Keratinocyte (primary cell): ENCODE measurements at regions not wholly inside any gene's neighbourhood (a gene's known extent, or its start where the extent isn't known, plus 50 kb on each side); places are given as distances from the start of the nearest gene placed in this dataset.

Experiments used
- DNase-seq: peaks from one replicate; pipeline ENCODE4 v3.0.0-alpha.2; 2011; ENCODE audit warnings: low read depth, missing footprints, low spot score
- FAIRE-seq: peaks from 2 replicates; lab custom pipeline; 2011; peaks lifted over from hg19 to GRCh38; lab: Jason Lieb, UNC
- H2AFZ ChIP-seq: 2 replicates; pipeline ENCODE4 v1.6.0; 2012; ENCODE audit warnings: low read length, control low read depth, inconsistent platforms; ENCODE audit not compliant: control insufficient read depth
- H3K27ac ChIP-seq: 2 replicates; pipeline ENCODE4 v1.5.1; 2011; ENCODE audit warnings: low read length; ENCODE audit not compliant: control insufficient read depth, insufficient read depth
- H3K27me3 ChIP-seq: 3 replicates; pipeline ENCODE4 v1.6.0; 2011; ENCODE audit warnings: low read length; ENCODE audit not compliant: control insufficient read depth, insufficient read depth; ENCODE audit errors: extremely low read depth
- H3K36me3 ChIP-seq, 2 experiments: 2 replicates in 1 of 2; 3 replicates in 1 of 2; pipeline ENCODE4 v1.5.1; 2011; ENCODE audit warnings: low read length in 2 of 2, mild to moderate bottlenecking in 1 of 2; ENCODE audit not compliant: control insufficient read depth in 2 of 2, insufficient read depth in 2 of 2; ENCODE audit errors: extremely low read depth in 1 of 2
- H3K4me1 ChIP-seq: 3 replicates; pipeline ENCODE4 v1.5.1; 2011; ENCODE audit warnings: low read length; ENCODE audit not compliant: control insufficient read depth, insufficient read depth; ENCODE audit errors: extremely low read depth
- H3K4me2 ChIP-seq: 3 replicates; pipeline ENCODE4 v1.6.0; 2011; ENCODE audit warnings: low read depth, low read length; ENCODE audit not compliant: control insufficient read depth, insufficient read depth; ENCODE audit errors: extremely low read depth
- H3K4me3 ChIP-seq, 3 experiments: fragments of 200-600 bp in 1 of 3; sonication (generic) in 1 of 3; 2 replicates in 2 of 3; 3 replicates in 1 of 3; pipeline ENCODE4 v1.5.1; 2011 to 2016; ENCODE audit warnings: low read length in 3 of 3, mild to moderate bottlenecking in 3 of 3, control low read depth in 2 of 3, inconsistent platforms in 1 of 3, low read depth in 1 of 3, mixed read lengths in 1 of 3, mixed run types in 1 of 3, moderate library complexity in 1 of 3; ENCODE audit not compliant: control insufficient read depth in 2 of 3, insufficient read depth in 2 of 3; ENCODE audit errors: extremely low read depth in 1 of 3
- H3K79me2 ChIP-seq: 2 replicates; pipeline ENCODE4 v1.6.0; 2012; ENCODE audit warnings: low read length; ENCODE audit not compliant: control insufficient read depth, insufficient read depth
- H3K9ac ChIP-seq: 3 replicates; pipeline ENCODE4 v1.6.0; 2011; ENCODE audit warnings: low read length; ENCODE audit not compliant: control insufficient read depth, insufficient read depth; ENCODE audit errors: extremely low read depth
- H3K9me1 ChIP-seq: 3 replicates; pipeline ENCODE4 v1.6.0; 2011; ENCODE audit warnings: low read length; ENCODE audit not compliant: control insufficient read depth, insufficient read depth; ENCODE audit errors: extremely low read depth
- H3K9me3 ChIP-seq: 2 replicates; pipeline ENCODE4 v1.5.1; 2012; ENCODE audit warnings: low read depth, low read length; ENCODE audit not compliant: control insufficient read depth
- H4K20me1 ChIP-seq: 3 replicates; pipeline ENCODE4 v1.6.0; 2011; ENCODE audit warnings: low read length; ENCODE audit not compliant: control insufficient read depth, insufficient read depth; ENCODE audit errors: extremely low read depth
- EZH2 ChIP-seq: IDR thresholded peaks from one replicate; pipeline ENCODE4 v1.6.1; 2012; ENCODE audit warnings: inconsistent platforms, mild to moderate bottlenecking, low read length, moderate library complexity
- dilution Hi-C: fragments of 300-500 bp; cut with MboI; formaldehyde crosslinking; loops from one replicate; pipeline ENCODE4 v1.7.0; 2020; ENCODE audit warnings: low sequenced_read_pairs; ENCODE audit not compliant: extremely low pct_ligation_motif_present
- TF ChIP-seq, protein P1 (sequence below), 3 experiments: IDR thresholded peaks in 1 of 3; conservative IDR thresholded peaks in 1 of 3; optimal IDR thresholded peaks in 1 of 3; 2 replicates in 2 of 3; 3 replicates in 1 of 3; pipeline versions ENCODE3 to v1.5.1; 2011; ENCODE audit warnings: low read length in 3 of 3, mild to moderate bottlenecking in 3 of 3, moderate library complexity in 2 of 3, control low read depth in 1 of 3, inconsistent platforms in 1 of 3; ENCODE audit not compliant: insufficient read depth in 2 of 3; ENCODE audit errors: extremely low read depth in 1 of 3

- H3K4me3 ChIP-seq = no peak overlapping the region
- no peak overlapping the region for H3K9ac ChIP-seq
- H2AFZ ChIP-seq = no peak overlapping the region
- no peaks in the 10 kb centered on the region for H3K27me3 ChIP-seq
- FAIRE-seq (no peak), DNase-seq (no peak)
- H3K4me2 ChIP-seq = no peak overlapping the region
- TF ChIP-seq, protein P1, sequence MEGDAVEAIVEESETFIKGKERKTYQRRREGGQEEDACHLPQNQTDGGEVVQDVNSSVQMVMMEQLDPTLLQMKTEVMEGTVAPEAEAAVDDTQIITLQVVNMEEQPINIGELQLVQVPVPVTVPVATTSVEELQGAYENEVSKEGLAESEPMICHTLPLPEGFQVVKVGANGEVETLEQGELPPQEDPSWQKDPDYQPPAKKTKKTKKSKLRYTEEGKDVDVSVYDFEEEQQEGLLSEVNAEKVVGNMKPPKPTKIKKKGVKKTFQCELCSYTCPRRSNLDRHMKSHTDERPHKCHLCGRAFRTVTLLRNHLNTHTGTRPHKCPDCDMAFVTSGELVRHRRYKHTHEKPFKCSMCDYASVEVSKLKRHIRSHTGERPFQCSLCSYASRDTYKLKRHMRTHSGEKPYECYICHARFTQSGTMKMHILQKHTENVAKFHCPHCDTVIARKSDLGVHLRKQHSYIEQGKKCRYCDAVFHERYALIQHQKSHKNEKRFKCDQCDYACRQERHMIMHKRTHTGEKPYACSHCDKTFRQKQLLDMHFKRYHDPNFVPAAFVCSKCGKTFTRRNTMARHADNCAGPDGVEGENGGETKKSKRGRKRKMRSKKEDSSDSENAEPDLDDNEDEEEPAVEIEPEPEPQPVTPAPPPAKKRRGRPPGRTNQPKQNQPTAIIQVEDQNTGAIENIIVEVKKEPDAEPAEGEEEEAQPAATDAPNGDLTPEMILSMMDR (optimal IDR thresholded peaks at IDR 0.05 in 1 of 3, IDR thresholded peaks at IDR 0.05 in 1 of 3, conservative IDR thresholded peaks at IDR 0.05 in 1 of 3; ENCODE audit: extremely low read depth in 1 of 3, insufficient read depth in 2 of 3, low read length in 3 of 3) = no peak
- TF ChIP-seq EZH2 = no peak
- dilution Hi-C loops = no loop called here
- H3K79me2 ChIP-seq = no peaks in the 10 kb centered on the region
- H3K9me1 ChIP-seq = no peaks in the 10 kb centered on the region
- H4K20me1 ChIP-seq = no peaks in the 10 kb centered on the region
- H3K36me3 ChIP-seq = no peaks in the 10 kb centered on the region
- H3K27ac ChIP-seq = no peak overlapping the region
- no peaks in the 10 kb centered on the region for H3K9me3 ChIP-seq
- H3K4me1 ChIP-seq = no peaks in the 10 kb centered on the region
Measured at GRCh38 chr4:178811356-178811755, 1369.1 kb upstream of the AGA start.

DNA sequence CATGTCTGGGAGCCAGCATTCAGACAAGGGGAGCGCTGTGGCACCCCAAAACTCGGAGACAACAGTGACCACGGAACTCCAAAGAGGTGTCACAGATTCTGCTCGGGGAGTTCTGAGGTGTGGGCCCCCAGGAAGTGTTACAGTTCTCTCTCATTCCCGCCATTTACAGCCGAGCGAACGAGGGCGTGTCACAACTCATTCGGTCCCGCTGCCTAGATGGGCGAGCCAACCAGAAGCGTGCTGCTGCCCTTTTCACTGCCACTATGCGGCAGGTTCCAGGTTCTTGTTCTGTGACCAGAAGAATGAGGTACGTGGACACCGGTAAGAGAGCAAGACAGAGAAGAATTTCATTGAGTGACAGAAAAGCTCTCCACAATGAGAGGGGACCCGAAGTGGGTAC, 1370.6 kb upstream of the AGA start:
- no peaks in the 10 kb centered on the region for H3K9me3 ChIP-seq
- DNase-seq = no peak
- no peak overlapping the region for H3K4me2 ChIP-seq
- no peak overlapping the region for H3K27ac ChIP-seq
- no peaks in the 10 kb centered on the region for H3K27me3 ChIP-seq
- no peaks in the 10 kb centered on the region for H4K20me1 ChIP-seq
- no peaks in the 10 kb centered on the region for H3K9me1 ChIP-seq
- no peaks in the 10 kb centered on the region for H3K79me2 ChIP-seq
- TF ChIP-seq EZH2 = no peak
- TF ChIP-seq, protein P1 (optimal IDR thresholded peaks at IDR 0.05 in 1 of 3, IDR thresholded peaks at IDR 0.05 in 1 of 3, conservative IDR thresholded peaks at IDR 0.05 in 1 of 3; ENCODE audit: extremely low read depth in 1 of 3, insufficient read depth in 2 of 3, low read length in 3 of 3) = no peak
- H3K4me3 ChIP-seq = no peak overlapping the region
- H2AFZ ChIP-seq = no peak overlapping the region
- no peak for FAIRE-seq
- no peaks in the 10 kb centered on the region for H3K36me3 ChIP-seq
- H3K9ac ChIP-seq = no peak overlapping the region
- dilution Hi-C loops = no loop called here
- no peaks in the 10 kb centered on the region for H3K4me1 ChIP-seq
